Ecto neural progenitor cell (in vitro differentiated cells): ENCODE measurements at regions not wholly inside any gene's neighbourhood (a gene's known extent, or its start where the extent isn't known, plus 50 kb on each side); places are given as distances from the start of the nearest gene placed in this dataset.

ENCODE experiments used
- DNase-seq: peaks from one replicate; pipeline ENCODE4 v3.0.0-alpha.2; 2018; ENCODE audit warnings: low spot score

GRCh38 chr4:43345323-43345925, 452.9 kb downstream of the GRXCR1 start:
- DNase-seq, result no peak

GRCh38 chr4:43348591-43348990, 456.1 kb downstream of the GRXCR1 start:
- DNase-seq, result no peak

- no peak for DNase-seq
Measured at GRCh38 chr4:43351970-43352806, 459.7 kb downstream of the GRXCR1 start.

DNA sequence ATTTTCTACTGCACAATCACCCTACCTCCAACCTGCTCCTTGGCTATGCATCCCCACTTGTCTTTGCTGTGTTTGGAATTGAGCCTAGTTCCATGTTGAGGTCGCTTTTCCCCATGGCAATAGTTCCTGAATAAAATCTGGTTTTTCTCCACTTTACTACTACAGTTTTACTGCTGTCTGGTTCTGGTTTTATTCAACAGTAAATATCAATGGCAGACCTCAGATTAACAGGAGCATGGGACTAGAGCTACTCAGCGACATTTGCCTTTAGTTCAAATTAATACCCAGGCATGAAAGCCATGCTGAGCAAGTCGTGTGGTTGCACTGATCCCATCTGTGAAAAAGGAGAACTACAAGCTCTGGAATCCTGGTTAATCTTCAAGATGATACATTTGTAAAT, 460.3 kb downstream of the GRXCR1 start:
- DNase-seq, result no peak

DNA sequence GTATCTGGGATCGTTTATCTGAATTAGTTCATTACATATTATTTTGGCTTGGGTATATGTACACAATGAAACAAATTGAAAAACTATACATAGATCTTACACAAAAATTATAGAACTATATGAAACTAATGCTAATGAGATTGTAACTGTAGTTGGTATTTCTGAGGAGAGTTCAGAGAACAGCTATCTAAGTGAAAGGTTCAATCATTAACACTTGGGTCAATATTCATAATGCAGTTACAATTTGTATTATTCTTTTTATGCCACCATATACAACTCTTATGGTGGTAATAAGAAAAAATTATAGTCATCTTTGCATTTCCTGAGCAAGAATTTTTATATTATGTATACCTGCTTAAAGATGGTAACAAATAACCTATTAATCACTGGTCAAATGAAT, 461.0 kb downstream of the GRXCR1 start:
- DNase-seq, result no peak

- DNase-seq, result no peak
Measured at GRCh38 chr4:43356786-43357185, 464.3 kb downstream of the GRXCR1 start.

DNA sequence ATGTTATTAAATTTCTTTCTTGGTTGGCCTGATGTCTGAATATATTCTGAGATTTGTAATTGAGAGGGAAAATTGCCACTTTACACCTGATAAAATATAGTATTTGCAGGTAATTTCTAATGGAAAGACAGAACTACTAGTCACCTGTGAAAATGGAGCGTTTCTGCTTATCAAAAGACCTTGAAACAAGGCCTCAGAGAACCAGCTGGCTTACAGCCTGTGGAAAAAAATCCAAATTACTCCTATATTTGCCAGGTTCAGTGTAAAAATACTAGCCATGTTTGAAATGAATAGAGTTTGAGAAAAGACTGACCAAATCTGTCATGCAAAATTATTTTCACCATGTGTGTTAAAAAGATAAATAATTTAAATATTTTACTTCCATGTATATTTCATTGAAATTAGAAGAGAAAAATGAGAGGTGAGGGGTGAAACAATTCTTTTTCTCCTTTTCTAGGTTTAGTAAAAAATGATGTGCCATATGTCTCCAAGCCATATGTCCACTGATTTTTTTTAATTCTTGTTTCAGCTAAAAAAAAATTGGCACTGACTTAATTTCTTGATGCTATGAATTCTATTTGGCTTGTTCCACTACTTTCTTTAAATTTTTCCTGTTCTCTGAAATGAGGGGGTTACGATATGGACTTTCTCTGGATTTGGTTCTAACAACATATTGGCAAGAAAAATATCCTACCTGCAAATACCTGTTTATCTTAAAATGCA, 464.9 kb downstream of the GRXCR1 start:
- no peak for DNase-seq

GRCh38 chr4:43360296-43360695, 467.8 kb downstream of the GRXCR1 start:
- no peak for DNase-seq

DNA sequence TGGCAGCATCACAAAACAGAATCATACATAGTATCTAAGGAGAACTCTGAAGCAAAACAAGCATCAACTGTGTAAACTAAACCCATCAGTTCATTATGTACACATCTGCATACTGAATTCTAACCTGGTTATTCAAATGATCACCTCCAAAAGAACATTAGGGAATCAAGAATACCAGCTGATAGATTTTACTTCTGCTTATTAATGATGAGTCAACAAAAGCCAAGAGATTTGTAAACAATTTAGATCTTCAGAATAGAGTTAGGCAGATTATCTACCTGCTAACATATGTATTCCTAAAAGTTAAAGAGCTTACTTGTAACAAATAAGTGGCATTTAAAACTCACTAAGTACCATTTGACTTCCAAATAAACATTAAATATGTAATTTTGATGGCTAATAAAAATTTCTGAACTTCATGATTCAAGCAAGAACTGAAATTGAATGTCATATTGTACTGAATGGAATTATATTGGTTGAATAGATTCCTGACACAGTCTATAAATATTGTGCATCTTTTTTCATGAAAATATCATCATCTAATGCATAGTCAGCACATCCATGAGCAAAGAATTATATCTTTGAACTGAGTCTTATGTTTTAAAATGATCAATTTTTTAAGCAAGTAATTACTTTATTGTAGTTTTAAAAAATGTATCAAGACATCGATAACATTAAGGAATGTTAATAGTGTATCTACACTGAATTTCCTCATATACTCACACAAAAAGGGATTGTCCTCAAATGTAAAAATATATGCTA, 470.5 kb downstream of the GRXCR1 start:
- DNase-seq, result no peak

- no peak for DNase-seq
Measured at GRCh38 chr4:43369036-43369594, 476.6 kb downstream of the GRXCR1 start.

- no peak for DNase-seq
Measured at GRCh38 chr4:43373201-43373600, 480.7 kb downstream of the GRXCR1 start.

DNA sequence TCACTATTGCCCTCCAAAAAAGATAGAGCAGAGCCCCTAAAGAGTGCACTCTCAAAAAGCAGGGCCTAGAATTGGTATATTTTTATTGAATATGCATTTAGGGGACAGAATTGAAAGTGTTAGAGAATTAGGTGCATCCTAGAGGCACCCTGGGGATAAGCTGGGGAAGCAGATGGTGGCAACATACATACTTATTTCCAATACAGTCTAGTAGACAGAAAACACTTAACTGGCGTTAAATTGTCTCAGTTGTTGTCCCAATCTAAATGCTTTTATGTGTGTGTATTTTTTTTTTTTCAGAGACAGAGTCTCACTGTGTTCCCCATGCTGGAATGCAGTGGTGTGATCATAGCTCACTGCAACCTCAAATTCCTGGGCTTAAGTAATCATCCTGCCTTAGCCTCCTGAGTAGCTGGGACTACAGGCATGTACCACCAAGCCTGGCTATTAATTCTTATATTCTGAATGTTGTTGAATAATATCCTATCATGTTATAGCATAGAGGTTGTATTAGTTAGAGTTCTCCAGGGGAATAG, 481.8 kb downstream of the GRXCR1 start:
- DNase-seq, result no peak

DNA sequence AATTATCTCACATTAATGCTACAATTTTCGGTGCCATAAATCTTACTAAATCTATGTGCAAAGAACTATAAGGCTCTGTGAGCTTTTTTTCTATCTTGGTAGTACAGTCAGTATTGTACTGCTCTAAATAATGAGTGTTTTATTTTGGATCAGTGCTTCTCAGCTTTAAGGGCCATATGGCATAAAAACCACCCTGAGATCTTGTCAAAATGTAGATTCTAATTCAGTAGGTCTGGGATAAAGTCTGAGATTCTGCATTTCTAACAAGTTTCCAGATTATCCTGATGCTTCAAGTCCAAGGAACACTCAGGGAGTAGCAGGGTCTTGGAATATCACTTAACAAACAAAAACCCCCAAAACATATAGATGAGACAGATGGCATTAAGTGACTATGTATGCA, 486.5 kb downstream of the GRXCR1 start:
- no peak for DNase-seq

DNA sequence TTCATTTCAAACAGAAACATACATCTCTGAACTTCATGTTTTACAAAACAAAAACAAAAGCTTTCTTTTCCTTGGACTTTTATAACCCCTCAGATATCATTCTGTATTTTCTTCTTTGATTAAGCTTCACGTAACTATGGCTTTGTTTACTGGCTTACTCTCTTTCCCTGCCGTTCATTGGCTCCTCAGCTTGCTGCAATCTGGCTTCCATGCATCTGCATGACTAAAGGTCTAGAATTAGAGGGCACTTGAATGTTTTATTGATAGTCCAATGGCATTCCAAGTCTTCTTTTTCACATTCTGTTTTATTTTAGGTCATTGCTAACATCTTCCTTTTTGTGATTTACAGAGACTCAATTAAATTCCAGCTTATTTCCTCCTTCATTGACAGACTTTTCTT, 487.6 kb downstream of the GRXCR1 start:
- DNase-seq, result no peak

DNA sequence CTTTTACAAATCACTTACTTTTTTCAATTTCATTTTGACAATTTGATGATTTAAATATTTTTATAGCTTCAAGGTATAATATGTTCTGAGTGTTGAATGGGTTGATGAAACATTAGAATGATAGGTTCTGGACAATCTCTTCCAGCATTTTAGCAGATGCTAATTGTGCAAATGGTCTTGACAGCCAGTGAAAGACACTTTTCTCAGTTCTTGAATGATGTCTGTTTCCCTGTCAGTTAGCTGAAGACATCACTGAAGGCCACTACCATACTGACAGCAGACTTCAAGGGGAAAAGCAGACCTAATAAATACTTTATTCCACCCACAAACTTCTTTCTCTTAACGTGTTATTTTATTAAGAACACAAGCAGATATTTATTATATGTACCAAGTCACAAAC, 498.6 kb downstream of the GRXCR1 start:
- DNase-seq, result no peak

GRCh38 chr4:43394976-43395375, 502.5 kb downstream of the GRXCR1 start:
- no peak for DNase-seq

- no peak for DNase-seq
Measured at GRCh38 chr4:43399726-43400125, 507.2 kb downstream of the GRXCR1 start.

DNA sequence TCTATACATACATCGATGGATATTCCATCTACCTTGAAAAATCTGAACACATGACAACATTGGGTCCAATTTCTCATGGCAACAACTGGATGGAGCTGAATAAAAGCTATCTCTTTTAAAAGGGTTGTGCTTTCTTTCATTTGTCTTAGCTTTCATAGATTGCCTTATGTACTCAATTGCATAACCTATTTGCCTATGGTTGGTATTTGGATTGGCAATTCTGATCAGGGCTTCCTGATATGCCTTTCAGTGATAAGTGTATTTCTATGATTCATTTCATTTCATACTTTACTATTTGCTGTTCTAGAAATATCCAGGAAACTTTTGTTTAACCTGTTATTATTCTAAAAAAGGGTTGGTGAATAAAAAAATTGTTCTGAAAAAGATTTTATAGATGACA, 509.9 kb downstream of the GRXCR1 start:
- no peak for DNase-seq

DNA sequence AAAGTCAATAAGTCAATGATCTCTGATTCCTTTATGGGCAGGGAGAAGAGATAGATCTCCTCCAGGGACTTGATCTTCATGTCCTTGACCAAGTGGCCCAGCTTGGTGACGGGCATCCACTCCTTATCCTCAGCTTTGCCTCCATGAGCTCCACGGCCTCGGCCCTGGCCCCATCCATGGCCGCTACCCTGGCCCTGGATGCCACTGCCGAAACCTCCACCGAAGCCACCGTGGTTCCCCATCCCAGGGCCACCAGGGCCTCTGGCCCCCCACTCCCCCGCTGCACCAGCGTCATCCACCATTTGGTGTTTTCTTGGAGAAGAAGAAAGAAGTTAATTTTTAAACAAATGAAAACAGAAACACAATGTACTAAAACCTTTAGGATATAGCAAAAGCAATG, 518.1 kb downstream of the GRXCR1 start:
- DNase-seq, result no peak

- DNase-seq, result no peak
Measured at GRCh38 chr4:43411226-43411625, 518.7 kb downstream of the GRXCR1 start.

GRCh38 chr4:43423276-43423675, 530.8 kb downstream of the GRXCR1 start:
- DNase-seq, result no peak

GRCh38 chr4:43425206-43425605, 532.7 kb downstream of the GRXCR1 start:
- DNase-seq, result no peak
